ENCODE measurements at regions not wholly inside any gene's neighbourhood (a gene's known extent, or its start where the extent isn't known, plus 50 kb on each side); places are given as distances from the start of the nearest gene placed in this dataset.

DNA sequence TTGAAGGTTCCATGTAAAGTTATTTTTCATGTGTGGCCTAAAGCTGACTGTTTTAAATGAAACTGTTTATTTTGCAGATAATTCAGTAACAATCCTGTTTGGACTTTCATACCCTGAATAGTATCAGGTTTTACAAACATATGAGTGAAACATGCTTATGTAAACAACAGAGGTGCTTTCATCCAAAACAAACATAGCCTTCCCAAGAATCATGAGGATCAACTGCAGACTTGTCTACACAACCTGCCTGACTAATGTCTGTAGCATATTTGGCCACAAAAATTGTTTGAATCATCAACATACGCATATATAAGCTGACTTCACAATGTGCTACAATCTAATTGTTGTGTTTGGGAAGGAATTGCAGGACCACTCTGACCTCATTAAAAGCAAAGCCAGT lies 190.4 kb downstream of the DIPK2A start:
- no peaks in the 10 kb centered on the region for H3K27me3 ChIP-seq (ENCODE audit: control insufficient read depth, insufficient read depth, low read length, poor library complexity, severe bottlenecking)
- no peak overlapping the region for H3K27ac Mint-ChIP-seq
- no peaks in the 10 kb centered on the region for H3K4me1 Mint-ChIP-seq
- H3K4me1 ChIP-seq (ENCODE audit: control insufficient read depth, insufficient read depth, low read length), result no peaks in the 10 kb centered on the region
- H3K9me3 ChIP-seq (ENCODE audit: control insufficient read depth, low read length), result peaks cover 18% of the 10 kb centered on the region
- no peak for DNase-seq
- no peaks in the 10 kb centered on the region for H3K27me3 Mint-ChIP-seq (ENCODE audit: insufficient read depth)
- H3K9me3 Mint-ChIP-seq, result peaks cover 21% of the 10 kb centered on the region
- no peak overlapping the region for H3K4me3 Mint-ChIP-seq
- H3K36me3 Mint-ChIP-seq (ENCODE audit: low read depth), result no peaks in the 10 kb centered on the region
- H3K27ac ChIP-seq (ENCODE audit: low read depth, low read length), result no peak overlapping the region
- no peak for TF ChIP-seq CTCF (conservative IDR thresholded peaks at IDR 0.05)
- H3K36me3 ChIP-seq (ENCODE audit: control insufficient read depth, insufficient read depth, low read length), result no peaks in the 10 kb centered on the region
- WGBS, 2 experiments (ENCODE audit: insufficient coverage in 1 of 2, insufficient read length in 1 of 2), result 100% methylated on average over 1 of the region's 1 CpG; no CpG with 5 or more reads in 1 of the 2 experiments
- no peak overlapping the region for H3K4me3 ChIP-seq (ENCODE audit: low read length)
- H3K9ac ChIP-seq (ENCODE audit: extremely low read depth, low read length, poor library complexity, severe bottlenecking), result no peak overlapping the region

GRCh38 chr3:144164352-144164751 lies 192.7 kb downstream of the DIPK2A start:
- 67% methylated on average over 1 of the region's 1 CpG; no CpG with 5 or more reads in 1 of the 2 experiments for WGBS, 2 experiments (ENCODE audit: insufficient coverage in 1 of 2, insufficient read length in 1 of 2)
- peaks cover 10% of the 10 kb centered on the region for H3K9me3 Mint-ChIP-seq

DNA sequence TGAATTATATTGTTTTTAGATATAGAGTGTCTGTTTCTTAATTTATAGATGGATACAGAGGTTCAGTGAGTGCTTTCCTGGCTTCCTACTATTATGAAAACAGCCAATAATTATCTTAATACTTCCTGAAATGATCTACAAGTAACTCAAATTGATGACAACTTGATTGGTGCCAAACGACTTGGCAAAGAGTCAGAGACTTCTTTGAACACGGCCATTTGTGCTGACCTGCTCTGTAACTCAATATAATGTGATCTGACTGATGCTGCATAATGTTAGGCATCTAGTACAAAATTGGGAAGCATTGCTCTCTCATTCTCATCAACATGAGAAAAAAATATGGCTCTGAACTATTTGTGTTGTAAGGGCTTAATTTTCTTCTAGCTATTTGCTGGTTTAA lies 193.9 kb downstream of the DIPK2A start:
- no peaks in the 10 kb centered on the region for H3K27me3 ChIP-seq (ENCODE audit: control insufficient read depth, insufficient read depth, low read length, poor library complexity, severe bottlenecking)
- DNase-seq, result no peak

More at GRCh38 chr3:144164352-144164751, 192.7 kb downstream of the DIPK2A start:
- Mint-ChIP-seq H3K4me3 (no peak overlapping the region), H3K36me3 (ENCODE audit: low read depth) (no peaks in the 10 kb centered on the region), H3K27me3 (ENCODE audit: insufficient read depth) (no peaks in the 10 kb centered on the region), H3K27ac (no peak overlapping the region), H3K4me1 (no peaks in the 10 kb centered on the region)
- Histone ChIP-seq H3K9ac (ENCODE audit: extremely low read depth, low read length, poor library complexity, severe bottlenecking) (no peak overlapping the region), H3K4me1 (ENCODE audit: control insufficient read depth, insufficient read depth, low read length) (no peaks in the 10 kb centered on the region), H3K36me3 (ENCODE audit: control insufficient read depth, insufficient read depth, low read length) (no peaks in the 10 kb centered on the region), H3K4me3 (ENCODE audit: low read length) (no peak overlapping the region), H3K27ac (ENCODE audit: low read depth, low read length) (no peak overlapping the region), H3K27me3 (ENCODE audit: control insufficient read depth, insufficient read depth, low read length, poor library complexity, severe bottlenecking) (no peaks in the 10 kb centered on the region), H3K9me3 (ENCODE audit: control insufficient read depth, low read length) (peaks cover 9% of the 10 kb centered on the region)
- no peak for DNase-seq
- no peak for TF ChIP-seq CTCF (conservative IDR thresholded peaks at IDR 0.05)

More for the DNA sequence above, 193.9 kb downstream of the DIPK2A start:
- H3K4me1 ChIP-seq (ENCODE audit: control insufficient read depth, insufficient read depth, low read length), result no peaks in the 10 kb centered on the region
- no peaks in the 10 kb centered on the region for H3K27me3 Mint-ChIP-seq (ENCODE audit: insufficient read depth)
- H3K36me3 ChIP-seq (ENCODE audit: control insufficient read depth, insufficient read depth, low read length), result no peaks in the 10 kb centered on the region
- no peaks in the 10 kb centered on the region for H3K9me3 Mint-ChIP-seq
- H3K27ac Mint-ChIP-seq, result no peak overlapping the region
- H3K9ac ChIP-seq (ENCODE audit: extremely low read depth, low read length, poor library complexity, severe bottlenecking), result no peak overlapping the region
- no peak for TF ChIP-seq CTCF (conservative IDR thresholded peaks at IDR 0.05)
- no peaks in the 10 kb centered on the region for H3K4me1 Mint-ChIP-seq
- no peak overlapping the region for H3K4me3 Mint-ChIP-seq
- H3K4me3 ChIP-seq (ENCODE audit: low read length), result no peak overlapping the region
- H3K27ac ChIP-seq (ENCODE audit: low read depth, low read length), result no peak overlapping the region
- WGBS, 2 experiments (ENCODE audit: insufficient coverage in 1 of 2, insufficient read length in 1 of 2), result 86 to 96% methylated on average over 2 of the region's 2 CpGs
- H3K36me3 Mint-ChIP-seq (ENCODE audit: low read depth), result no peaks in the 10 kb centered on the region
- H3K9me3 ChIP-seq (ENCODE audit: control insufficient read depth, low read length), result no peaks in the 10 kb centered on the region
